HG03139 (cell line): ENCODE measurements at regions not wholly inside any gene's neighbourhood (a gene's known extent, or its start where the extent isn't known, plus 50 kb on each side); places are given as distances from the start of the nearest gene placed in this dataset.

Experiments
- ATAC-seq: cut with Tn5 transposase; IDR thresholded peaks from one replicate; pipeline ENCODE4 v1.9.1; 2021; ENCODE audit not compliant: unreplicated experiment

DNA sequence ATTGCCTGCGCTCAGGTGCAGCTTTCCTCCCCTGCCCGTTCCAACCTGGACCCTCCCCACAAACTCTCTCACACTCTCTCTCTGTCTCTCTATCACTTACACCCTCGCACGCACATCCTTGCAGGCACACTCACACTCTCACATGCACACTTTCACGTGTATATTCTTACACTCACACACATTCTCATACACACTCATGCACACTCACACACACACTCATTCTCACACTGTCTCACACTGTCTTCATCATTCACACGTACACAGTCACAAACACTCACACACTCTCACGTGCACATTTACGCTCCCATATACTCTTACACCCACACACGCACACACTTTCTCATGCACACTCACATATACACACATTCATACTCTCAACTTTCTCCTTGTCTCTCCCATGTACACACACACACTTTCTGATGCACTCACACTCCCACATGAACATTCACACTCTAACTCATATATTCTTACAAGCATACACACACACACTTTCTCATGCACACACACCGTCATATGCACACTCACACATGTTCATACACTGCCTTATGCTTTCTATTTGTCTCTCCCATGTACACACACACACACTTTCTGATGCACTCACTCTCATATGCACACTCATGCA lies 229.3 kb downstream of the SNX18 start:
- no peak for ATAC-seq

DNA sequence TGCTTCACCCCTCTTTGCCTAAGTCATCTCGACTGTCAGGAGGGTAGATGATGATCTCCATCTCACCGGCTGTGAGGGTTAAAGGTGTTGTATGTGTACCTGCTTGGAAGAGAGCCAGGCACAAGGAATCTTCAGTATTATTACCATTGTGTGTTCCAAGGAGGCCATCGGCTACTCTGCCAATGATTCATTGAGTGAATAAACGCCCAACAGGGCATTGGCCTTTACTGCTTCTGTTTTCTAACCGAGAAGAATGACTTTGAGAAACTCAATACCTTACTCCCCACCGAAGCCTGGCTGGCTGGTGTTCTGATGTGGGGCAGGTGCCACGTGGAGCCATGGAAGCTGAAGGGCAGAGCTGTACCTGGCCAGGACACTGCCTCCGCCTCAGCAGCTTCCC lies 228.8 kb downstream of the SNX18 start:
- ATAC-seq: no peak

DNA sequence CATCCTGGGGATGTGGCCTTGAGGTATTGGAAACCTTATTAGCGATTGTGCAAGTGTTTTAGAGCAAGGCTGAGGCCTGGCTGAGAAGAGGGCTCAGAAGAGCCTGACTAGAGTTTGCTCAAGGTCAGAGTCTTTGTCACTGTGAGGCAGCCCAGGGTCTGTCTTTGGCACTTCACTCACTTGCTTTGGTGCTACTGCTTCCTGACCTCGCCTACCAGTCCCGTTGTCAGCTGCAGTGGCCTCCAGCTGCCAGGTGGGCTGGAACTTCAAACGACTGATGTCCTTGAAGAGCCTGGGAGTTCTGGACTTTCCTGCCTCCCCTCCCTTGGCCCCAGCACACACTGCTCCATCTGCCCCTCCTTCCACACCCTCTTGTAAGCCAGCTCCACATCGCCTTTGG lies 228.0 kb downstream of the SNX18 start:
- no peak for ATAC-seq

DNA sequence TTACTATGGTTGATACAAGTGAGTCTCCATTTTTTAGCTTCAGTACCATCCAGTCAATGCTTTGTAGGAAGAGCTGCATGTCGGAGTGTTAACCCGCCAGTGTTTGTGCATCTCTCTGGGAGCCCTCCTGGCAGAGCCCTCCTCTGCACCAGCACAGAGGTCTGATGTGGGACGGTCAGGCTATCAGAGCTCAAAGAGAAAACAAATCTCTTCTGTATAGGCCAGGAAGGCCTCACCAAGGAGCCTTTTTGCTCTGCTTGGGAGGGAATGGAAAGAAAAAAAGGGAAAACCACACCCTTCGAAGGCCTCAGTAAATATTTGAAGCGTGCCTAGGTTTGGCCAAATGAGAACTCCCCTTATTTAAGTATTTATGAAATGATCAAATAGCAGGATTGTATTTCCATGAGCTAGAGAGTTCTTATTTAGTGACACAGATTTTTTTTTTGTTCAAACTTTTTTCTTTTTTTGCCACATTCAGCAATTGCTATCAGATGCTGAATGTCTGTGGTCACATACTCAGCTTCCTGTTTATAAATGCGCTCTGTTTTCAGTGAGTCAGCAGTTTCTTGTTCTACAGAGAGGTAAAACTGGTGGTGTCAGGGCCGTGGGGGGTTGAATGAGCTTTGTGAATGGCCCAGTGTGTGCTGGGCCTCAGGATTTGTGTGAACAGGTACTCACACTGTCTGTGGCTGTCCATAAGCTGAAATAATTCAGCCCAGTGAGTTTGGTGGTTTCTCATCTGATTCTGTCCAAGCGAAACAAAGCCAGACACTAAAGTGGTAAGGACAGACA lies 226.6 kb downstream of the SNX18 start:
- peak; percentile 86 for ATAC-seq

DNA sequence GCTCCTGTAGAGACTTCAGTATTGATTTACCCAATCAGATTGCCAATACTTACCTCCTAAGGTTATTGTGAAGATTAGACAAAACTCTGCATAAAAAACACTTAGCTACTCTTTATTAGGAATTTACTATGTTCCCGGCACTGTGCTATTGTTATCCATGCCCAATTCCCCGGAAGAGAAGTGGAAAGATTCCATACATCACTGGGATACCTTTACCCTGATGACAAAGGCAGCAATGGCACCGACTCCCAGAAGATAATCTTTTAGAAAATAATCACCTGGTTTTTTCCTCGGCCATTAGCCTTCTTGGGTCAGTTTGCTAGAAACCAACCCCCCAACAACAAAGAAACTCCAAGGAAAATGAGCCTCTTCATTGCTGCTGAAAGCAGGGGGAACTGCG lies 226.0 kb downstream of the SNX18 start:
- ATAC-seq: no peak

DNA sequence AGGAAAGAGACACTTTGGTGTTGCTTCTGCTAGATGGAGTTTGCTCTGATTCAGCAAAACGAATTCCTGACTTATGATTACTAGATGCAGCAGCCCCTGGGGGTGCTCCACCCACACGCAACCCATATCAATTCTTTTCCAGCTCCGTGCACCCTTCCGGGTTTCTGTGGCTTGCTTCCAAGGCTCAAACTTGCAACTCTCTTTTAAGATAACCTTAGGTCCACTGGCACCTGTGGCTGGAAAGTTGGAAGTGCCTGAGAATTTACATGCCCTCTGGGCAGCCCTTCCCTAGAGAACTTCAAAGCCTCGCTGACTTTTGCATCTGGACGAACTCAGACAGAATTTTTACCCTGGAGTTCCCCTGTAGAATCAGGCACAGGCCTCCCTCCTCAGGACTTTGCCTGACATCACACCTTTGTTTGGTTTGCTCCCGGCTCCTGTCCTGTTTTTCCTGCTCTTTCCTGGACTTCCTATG lies 224.9 kb downstream of the SNX18 start:
- ATAC-seq: no peak

DNA sequence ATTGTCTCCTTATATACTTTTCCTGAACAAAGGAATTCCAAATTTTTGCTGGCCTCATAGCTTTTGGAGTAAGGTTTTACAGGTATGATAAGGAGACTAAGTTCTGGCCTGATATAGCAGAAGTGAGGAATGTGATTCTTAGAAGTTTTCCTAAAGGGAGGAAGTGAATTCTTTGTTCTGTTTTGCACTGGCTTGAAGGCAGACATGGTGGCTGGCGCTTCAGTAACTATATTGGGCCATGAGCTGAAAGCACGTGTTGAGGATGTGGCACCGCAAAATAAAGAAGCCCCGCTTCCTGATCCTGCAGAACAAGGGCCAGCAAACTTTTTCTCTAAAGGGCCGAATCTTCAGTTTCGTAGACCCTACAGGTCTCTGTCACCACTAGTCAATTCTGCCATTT lies 224.2 kb downstream of the SNX18 start:
- no peak for ATAC-seq

DNA sequence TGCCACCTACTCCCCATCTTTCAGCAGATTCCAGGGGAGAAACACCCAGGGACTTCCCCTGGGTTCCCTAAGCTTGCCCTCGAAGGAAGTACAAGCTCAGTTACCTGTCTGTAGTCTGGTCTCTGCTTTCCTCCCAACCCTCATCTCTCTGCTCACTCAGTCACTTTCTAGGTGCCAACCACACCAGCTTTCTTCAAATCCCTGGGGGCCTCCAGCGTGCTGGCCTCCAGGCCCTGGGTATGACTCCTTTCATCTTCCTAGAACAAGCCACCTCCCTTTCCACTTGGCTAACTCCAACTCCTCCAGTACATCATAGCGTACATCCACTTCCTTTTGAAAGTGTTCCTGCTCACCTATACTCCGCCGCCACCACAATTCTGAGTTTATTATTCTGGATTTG lies 222.6 kb downstream of the SNX18 start:
- no peak for ATAC-seq

DNA sequence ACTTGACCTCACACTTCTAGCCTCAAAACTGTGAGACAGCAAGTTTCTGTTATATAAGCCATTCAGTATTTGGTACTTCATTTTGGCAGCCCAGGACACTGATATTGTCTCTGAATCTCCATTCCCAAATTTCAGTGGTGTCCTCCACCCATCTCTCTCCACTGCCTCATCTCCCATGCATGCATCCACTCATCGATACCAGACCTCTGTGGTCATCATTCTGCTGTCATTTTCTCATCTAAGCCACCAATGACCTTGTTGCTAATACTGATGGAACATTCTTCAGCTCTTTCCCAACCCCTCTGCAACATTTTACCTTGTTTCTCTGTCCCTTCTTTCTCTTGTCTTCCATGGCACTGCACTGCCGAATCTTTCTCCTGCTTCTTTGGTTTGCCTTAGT lies 221.8 kb downstream of the SNX18 start:
- ATAC-seq: no peak

DNA sequence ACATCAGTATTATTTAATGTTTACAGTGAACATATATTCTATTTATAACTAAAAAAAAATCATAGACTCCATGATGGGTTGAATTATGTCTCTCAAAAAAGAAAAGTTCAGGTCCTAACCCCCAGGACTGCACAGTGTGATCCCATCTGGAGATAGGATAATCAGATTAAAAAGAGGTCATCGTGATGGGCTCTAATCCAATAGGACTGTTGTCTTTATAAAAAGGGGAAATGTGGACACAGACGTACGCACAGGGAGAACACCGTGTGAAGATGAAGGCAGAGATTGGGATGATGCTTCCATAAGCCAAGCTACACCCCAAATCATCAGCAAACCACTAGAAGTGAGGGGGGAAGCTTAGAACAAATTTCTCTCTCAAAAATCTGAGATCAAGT lies 221.4 kb downstream of the SNX18 start:
- ATAC-seq: no peak

DNA sequence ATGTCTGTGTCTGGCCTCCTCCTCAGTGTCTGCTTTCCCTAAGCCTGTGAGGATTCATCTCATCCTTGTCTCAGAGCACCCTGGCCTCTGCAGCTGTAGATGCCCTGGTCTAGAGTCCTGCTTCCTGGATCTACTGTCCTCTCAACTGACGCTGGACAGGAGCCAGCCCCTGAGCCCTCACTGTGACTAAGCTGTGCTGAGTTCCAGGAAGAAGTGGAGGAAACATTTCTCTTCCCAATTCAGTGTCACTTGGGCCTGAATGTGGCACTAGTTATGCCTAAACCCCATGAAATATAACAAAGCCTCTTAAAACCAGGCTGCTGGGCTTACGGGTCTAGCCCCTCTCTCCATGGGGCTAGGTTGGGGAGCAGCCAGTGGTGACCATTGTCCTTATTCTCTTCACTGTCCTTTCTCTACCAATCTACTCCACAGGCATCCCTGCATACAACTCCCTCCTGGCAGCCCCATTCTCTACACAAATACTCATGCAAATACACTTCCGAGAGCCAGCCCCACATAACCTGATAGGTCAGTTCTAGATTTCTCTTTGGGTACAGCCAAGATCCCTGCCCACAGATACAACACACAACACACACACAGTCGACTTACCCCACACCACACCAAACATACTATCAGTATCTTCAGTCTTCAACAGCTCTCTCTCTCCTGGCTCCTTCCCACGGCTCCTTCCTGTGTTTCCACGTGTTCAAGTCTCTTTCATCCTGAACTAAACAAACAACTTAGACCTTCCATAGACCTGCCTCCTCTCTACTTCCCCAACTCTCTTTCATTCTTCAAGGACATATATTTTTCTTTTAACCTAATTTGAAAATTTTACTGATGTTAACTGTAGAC lies 220.8 kb downstream of the SNX18 start:
- no peak for ATAC-seq

DNA sequence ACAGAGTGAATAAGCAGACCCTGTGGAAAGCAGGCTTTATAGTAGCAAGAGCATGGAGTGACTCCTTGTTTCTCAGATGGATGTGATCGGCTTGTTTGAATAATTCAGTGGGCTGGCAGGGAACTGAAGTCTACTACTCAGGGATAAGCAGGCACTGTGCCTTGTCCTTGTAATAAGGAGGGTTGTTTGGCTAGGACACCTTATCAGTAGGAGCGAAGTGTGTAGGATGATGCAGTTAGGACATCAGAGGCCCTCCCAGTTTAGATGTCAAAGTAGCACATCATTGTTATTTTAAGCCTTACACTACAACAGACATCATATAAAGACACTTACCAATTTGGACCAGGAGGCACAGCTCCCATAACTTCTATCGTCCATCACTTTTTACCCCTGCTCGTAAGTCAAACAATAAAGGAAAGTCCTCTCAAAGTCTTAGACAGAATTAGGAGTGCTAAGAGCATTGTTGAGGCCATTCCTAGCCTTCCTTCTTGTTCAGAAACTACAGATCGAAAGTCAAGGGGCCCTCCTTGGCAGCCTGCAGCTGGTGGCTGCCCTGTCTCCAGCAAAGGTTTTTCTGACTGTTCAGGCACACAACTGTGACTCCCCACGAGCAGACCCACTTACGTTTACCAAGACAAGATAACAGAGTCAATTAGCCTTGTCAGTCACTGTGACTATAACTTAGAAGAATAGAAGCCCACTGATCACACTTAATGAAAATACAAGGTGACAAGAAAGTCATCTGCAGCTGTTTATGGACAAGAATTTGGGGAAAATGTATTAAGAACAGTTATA lies 218.6 kb downstream of the SNX18 start:
- no peak for ATAC-seq

DNA sequence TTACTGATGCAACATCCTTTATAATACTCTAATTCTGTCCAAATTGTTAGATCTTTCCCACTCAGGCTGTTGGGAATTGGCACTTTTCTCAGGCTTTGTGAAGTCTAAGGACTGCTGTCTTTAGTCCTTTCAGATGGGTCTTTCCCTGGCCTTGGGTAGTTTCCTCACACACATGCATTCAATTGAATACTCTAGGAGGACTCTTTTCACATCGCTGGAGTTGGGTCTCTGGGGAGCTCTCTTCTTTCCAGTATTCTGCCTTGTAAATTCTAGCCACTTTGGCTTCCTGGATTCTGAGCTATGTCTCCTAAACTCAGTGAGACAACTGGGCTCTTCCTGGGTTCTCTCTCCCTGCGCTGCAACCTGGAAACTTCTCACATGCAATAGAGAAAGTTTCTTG lies 215.5 kb downstream of the SNX18 start:
- ATAC-seq: no peak

DNA sequence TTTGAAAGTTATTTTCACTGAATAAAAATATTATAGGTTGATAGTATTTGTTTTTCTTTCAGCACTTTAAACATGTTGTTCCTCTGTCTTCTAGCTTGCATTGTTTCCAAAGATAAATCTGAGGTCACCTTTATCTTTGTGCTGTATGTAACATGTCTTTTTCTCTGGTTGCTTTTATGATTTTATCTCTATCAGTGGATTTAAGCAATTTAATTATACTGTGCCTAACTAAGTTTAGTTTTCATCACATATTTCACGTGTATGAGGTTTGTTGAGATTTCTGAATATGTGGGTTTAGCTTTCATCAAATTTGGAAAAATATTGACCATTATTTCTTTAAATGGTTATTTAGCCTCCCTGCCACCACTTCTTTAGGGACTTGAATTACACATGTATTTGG lies 214.5 kb downstream of the SNX18 start:
- no peak for ATAC-seq

DNA sequence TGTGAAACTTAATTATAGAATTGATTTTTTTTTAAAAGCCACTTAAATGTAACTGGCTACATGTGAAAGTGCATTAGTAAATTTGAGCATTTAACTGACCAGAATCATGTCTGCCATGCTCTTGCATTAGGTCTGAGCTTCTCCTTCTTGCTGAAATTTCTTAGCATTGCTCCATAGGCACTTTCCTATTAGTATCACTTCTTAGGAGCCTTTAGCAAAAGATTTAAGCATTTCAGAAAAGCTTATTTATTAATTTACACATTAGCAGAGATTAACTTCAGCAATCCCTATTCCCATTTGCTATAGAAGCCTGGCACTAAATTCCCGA lies 211.0 kb downstream of the SNX18 start:
- no peak for ATAC-seq

DNA sequence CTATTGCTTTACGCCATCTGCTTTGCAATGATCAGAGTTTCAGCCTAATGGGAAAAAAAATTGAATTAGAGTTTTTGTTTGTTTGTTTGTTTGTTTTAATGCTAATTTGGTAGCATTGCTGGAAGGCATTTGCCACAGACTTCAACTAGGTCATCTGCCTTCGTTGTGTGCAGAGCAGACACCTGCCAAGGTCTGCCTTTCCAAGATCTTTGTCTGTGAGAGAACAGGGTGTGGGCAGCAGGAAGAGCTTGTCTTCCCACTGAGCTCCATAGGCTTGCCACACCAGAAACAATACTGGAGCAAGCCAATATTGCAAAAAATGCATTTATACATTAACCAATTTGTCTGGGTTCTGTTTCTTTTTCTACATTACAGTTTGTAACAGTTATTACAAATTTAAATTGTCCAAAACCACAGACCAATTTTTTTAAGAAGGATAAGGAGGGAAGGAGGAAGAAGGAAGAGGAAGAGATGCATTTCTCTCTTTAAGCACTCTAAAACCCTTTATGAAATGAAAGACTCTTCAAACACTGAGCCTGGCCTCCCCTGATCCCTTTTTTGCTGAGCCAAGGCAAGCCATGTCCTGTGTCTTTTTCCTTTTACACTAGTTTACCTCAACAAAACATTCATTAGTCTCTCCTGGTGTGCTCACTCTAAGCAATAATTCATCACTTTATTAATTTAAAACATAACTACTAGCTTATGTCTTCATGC lies 210.5 kb downstream of the SNX18 start:
- no peak for ATAC-seq

DNA sequence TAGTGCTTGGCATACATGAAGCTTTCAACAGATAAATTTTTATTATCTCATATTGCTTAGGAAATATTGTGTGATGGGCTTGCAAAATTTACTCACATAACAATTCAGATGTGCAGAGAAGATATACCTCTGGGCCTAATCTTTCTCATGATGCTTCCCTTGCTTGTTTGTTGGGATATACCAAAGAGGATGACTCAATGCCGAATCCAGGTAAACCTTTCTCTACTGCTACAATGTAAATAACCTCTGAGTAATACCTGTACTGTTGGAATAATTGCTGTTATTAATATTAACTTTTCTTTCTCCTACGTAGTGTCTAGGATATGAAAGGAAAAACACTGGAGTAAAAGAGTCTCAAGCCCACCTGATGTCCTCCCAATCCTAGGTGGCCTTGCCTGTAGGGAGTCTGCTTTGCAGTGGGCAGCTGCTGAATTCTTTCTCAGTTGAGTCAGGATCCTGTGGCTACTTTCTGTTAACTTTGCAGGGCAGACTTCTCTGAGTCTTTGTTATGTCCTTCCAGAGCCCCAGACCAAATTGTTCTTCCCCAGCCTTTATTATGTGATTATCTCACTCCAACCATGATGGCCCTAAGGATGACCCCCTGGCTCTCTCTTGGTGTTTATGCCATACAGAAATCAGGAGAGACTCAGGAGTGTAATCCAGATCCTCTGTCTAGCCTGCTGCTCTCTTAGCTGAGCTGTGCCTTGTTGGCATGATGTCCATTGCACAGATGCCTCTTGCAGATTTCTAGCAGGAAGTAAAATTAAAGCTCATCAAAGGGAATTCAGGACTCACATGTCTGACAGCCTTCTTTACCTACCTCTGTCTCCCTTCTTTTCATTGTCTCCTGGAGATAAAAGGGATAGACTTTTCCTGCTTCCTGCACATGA lies 208.1 kb downstream of the SNX18 start:
- no peak for ATAC-seq

DNA sequence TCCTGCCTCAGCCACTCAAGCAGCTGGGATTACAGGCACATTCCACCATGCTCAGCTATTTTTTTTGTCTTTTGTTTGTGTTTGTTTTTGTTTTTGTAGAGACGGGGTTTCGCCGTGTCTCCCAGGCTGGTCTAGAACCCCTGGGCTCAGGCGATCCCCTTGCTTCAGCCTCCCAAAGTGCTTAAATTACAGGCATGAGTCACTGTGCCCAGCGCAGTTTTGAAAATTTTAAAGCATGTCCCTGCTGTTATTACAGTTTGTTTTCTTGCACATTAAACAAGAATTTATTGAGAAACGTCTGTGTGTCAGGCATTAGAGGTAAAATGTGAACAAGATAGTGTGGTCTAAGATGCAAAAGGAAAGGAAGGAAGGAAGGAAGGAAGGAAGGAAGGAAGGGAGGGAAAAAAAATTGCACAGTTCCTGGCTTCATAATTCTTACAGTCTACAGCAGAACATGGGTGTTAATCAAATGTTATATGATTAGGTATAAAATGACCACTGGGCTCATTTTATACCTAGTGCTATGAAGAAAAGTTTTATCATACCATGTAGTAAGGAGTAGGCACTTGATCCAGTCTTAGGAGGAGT lies 205.4 kb downstream of the SNX18 start:
- no peak for ATAC-seq

DNA sequence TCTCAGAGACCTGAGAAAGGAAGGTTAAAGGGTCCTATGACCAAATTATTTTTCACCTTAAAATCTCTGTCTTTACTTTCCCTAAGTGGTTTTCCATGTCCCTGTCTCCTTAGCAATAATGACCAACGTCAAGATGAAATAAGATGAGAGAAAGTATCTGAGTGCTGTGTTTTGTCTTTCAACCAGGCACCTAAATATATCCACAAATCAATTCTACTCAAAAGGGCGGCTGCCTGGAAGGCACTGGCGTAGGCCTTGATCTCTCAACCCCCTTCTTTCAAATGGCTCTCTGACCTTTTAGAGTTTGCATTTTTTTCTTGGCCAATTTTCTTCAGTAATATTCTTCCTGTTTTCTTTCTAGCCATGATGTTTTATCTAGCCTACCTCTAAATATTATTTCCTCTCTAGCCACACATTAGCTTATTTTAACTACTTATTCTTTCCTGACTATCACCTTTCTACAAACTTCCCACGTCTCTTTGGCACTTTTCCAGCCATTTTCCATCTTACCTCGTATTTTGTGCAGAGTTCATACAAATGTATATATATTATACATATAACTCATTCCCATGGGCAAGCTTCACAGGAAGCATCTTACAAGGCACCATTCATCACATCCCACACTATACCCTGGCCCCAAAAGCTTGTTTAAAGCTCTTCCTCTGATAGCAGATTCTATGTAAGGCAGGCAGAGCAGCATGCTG lies 204.5 kb downstream of the SNX18 start:
- ATAC-seq: no peak
